ENCODE measurements at regions not wholly inside any gene's neighbourhood (a gene's known extent, or its start where the extent isn't known, plus 50 kb on each side); places are given as distances from the start of the nearest gene placed in this dataset.

- intact Hi-C loops (cut with micrococcal nuclease): no loop called here
- Histone ChIP-seq H3K27ac (ENCODE audit: low read depth, low read length) (no peak overlapping the region), H3K4me1 (ENCODE audit: control insufficient read depth in 1 of 2, insufficient read depth in 2 of 2, low read length in 2 of 2) (no peaks in the 10 kb centered on the region), H3K9me3 (ENCODE audit: control insufficient read depth in 1 of 2, insufficient read depth in 1 of 2, low read depth in 1 of 2, low read length in 2 of 2) (peaks cover 0 to 4% of the 10 kb centered on the region in 2 experiments; a peak in 1 of 4 replicates), H2AFZ (ENCODE audit: low read depth, low read length, poor library complexity, severe bottlenecking) (no peak overlapping the region), H3K27me3 (ENCODE audit: insufficient read depth, low read length) (no peaks in the 10 kb centered on the region), H3K4me3 (replicated peaks in 1 of 2; ENCODE audit: low read depth in 1 of 2, low read length in 2 of 2) (no peak overlapping the region), H3K9ac (ENCODE audit: low read length) (no peak overlapping the region), H4K20me1 (ENCODE audit: insufficient read depth) (no peaks in the 10 kb centered on the region), H3K36me3 (ENCODE audit: control insufficient read depth in 1 of 2, insufficient read depth in 2 of 2, low read length in 2 of 2) (no peaks in the 10 kb centered on the region), H3K9me2 (ENCODE audit: insufficient read depth) (no peaks in the 10 kb centered on the region), H3K4me2 (ENCODE audit: low read length) (no peak overlapping the region), H3K79me2 (ENCODE audit: insufficient read depth, low read length) (no peaks in the 10 kb centered on the region)
- ChIA-PET CTCF (interaction anchor here (0.6 kb wide), 1 partner anchor 91 kb away, joined by 3 read pairs; no protein-coding TSS in a partner anchor), RAD21 (ENCODE audit: low non-redundant PET in 1 of 2, low total read pairs in 2 of 2, uncharacterized antibody in 2 of 2, unreplicated experiment in 2 of 2) (no interaction called here), POLR2A (no interaction called here)
- ATAC-seq: no peak
- TF ChIP-seq SRF (IDR thresholded peaks at IDR 0.05; ENCODE audit: low read depth) (no peak), MAX (IDR thresholded peaks at IDR 0.05) (no peak), EGR1 (IDR thresholded peaks at IDR 0.05; ENCODE audit: low read depth) (no peak), ZBTB33 (IDR thresholded peaks at IDR 0.05; ENCODE audit: extremely low read depth, insufficient replicate concordance, low read length) (no peak), FOSL1 (IDR thresholded peaks at IDR 0.05; ENCODE audit: low read depth) (no peak), ELF1 (IDR thresholded peaks at IDR 0.05; ENCODE audit: borderline replicate concordance, low read depth) (no peak), EZH2phosphoT487 (IDR thresholded peaks at IDR 0.05; ENCODE audit: borderline replicate concordance) (no peak), ATF3 (IDR thresholded peaks at IDR 0.05) (no peak), SP1 (IDR thresholded peaks at IDR 0.05; ENCODE audit: low read depth) (no peak), CEBPB (IDR thresholded peaks at IDR 0.05; ENCODE audit: low read depth) (no peak)
- no TSS peak for BruUV-seq (replicated peaks)
- no peak for DNase-seq (ENCODE audit: low read depth, low spot score)
Observed at GRCh38 chr3:153414982-153415381, 253.0 kb downstream of the RAP2B start.

Data from HCT116 (cell line).